RPMI7951 (cell line): ENCODE measurements at regions not wholly inside any gene's neighbourhood (a gene's known extent, or its start where the extent isn't known, plus 50 kb on each side); places are given as distances from the start of the nearest gene placed in this dataset.
"Not testable (repeated sequence)": the region's sequence is repeated elsewhere in the genome, so short reads cannot be mapped to it uniquely, and the experiment has no call there.

Experiments used
- DNase-seq: peaks from one replicate; pipeline ENCODE4 v3.0.0-alpha.2; 2012; ENCODE audit warnings: low read depth

DNA sequence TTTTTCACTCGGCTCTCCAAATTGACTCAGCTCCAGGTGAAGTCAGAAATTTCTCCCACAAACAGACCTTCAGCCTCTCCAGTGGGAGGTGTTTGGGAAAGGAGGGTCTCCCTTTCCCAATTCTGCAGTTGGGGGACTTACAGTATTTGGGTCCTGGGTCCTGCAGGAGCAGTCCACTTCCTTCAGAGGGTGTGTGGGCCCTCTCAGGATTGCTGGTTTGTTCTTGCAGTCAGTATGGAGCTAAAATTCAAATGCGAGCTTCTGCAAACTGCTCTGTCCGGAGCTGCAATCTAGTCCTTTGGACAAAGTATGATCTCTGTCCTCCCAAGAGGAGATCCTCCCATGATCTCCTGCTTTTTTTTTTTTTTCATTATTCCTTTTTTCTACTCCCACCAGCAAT, 87.9 kb upstream of the MSTN start:
- DNase-seq, result no peak

DNA sequence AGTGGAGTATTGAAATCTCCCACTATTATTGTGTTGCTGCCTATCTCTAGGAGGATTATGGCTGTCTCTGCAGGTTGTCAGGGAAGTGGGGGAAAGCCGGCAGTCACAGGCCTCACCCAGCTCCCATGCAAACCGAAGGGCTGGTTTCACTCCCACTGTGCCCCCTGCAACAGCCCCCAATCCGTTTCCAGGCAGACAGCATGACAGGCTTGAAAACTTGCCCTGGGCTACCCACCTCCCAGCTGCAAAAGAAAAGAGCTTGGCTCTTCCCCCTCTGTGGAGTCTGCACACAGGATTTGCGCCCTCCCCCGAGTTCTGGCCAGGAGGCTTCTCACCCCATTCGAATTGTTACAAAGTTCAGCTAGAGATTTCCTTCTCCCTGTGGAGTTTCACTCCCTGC, 87.4 kb upstream of the MSTN start:
- no peak for DNase-seq

DNA sequence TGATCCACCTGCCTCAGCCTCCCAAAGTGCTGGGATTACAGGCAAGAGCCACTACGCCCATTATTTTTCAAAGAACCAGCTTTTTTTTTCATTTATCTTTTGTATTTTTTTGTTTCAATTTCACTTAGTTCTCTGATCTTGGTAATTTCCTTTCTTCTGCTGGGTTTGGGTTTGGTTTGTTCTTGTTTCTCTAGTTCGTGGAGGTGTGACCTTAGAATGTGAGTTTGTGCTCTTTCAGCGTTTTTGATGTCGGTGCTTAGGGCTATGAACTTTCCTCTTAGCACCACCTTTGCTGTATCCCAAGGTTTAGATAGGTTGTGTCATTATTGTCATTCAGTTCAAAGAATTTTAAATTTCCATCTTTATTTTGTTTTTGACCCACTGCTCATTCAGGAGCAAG, 86.7 kb upstream of the MSTN start:
- DNase-seq, result no peak

DNA sequence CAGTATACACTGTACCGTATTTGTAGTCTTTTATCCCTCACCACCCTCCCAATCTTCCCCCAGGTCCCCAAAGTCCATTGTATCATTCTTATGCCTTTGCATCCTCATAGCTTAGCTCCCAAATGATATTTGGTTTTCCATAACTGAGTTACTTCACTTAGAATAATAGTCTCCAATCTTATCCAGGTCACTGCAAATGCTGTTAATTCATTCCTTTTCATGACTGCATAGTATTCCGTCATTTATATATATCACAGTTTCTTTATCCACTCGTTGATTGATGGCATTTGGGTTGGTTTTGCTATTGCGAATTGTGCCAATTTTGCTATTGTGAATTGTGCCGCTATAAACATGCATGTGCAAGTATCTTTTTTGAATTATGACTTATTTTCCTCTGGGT, 83.6 kb upstream of the MSTN start:
- DNase-seq, result not testable (repeated sequence)

- DNase-seq, result not testable (repeated sequence)
Observed at GRCh38 chr2:190140474-190140873, 77.9 kb upstream of the MSTN start.

DNA sequence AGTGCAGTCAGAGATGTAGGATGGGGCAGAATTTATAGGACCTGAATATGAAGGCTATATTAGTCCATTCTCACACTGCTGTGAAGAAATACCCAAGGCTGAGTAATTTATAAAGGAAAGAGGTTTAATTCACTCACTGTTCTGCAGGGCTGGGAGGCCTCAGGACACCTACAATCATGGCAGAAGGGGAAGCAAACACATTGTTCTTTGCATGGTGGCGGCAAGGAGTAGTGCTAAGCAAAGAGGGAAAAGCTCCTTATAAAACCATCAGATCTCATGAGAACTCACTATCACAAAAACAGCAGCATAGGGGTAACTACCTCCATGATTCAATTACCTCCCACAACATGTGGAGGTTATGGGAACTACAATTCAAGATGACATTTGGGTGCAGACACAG, 76.8 kb upstream of the MSTN start:
- no peak for DNase-seq

- DNase-seq, result no peak
Observed at GRCh38 chr2:190138032-190138431, 75.5 kb upstream of the MSTN start.

GRCh38 chr2:190137561-190137960, 75.0 kb upstream of the MSTN start:
- no peak for DNase-seq

- no peak for DNase-seq
Observed at GRCh38 chr2:190136825-190137224, 74.3 kb upstream of the MSTN start.

DNA sequence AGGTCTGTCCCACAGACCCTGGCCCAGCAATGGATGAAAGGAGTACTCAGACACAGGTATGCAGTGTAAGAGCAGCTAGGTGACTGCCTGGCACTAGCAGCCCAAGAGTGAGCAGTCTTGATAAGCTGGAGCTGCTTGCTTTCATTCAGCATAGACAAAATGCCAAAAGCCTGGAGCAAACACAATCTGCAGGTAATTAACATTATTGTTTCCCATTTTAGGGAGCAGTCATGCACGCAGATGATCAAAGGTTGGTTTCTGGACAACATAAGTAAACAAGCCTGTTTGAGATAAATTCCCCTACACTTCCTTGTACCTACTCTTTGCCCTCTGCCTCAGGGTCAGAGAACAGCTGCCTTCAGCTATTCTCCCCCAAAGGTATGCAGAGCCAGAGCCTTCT, 73.7 kb upstream of the MSTN start:
- no peak for DNase-seq

DNA sequence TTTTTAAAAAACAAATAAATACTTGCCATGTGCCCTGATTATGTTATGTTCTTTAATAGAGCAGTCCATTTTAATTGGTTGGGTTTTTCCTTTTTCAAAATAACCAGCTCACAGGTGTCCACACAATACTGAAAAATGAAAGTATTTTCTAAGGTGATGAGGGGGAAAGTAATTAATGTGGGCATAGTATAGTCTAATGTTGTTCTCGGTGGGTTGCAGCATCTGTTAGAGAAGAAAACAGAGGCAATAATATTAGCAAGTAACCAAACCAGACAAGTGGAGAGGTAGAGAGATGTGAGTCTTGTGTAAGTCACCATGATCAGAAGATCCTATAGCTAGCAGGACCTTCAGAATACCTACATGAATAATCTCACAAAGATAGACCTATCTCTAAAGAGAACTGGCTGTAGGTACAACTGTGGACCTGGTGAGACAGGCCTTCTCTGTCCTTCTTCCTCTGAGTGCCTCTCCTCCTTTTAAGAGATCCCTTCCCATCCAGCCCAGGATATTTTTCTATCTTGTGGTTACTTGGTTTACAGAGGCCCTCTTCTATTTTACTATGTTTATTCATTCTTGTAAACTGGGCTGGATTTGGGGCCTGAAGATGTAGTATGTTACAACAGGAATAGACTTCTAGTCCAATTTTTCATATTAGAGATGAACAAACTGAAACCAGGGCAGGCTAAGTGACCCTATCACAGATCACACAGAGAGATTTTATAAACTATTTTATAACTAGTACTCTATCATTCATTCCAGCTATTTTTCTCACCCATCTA, 67.1 kb upstream of the MSTN start:
- no peak for DNase-seq

GRCh38 chr2:190127651-190128050, 65.1 kb upstream of the MSTN start:
- no peak for DNase-seq

GRCh38 chr2:190126798-190127197, 64.3 kb upstream of the MSTN start:
- DNase-seq, result no peak

GRCh38 chr2:190123956-190124355, 61.4 kb upstream of the MSTN start:
- peak; percentile 9 for DNase-seq

- DNase-seq, result peak; percentile 28
Observed at GRCh38 chr2:190121971-190122370, 59.4 kb upstream of the MSTN start.

DNA sequence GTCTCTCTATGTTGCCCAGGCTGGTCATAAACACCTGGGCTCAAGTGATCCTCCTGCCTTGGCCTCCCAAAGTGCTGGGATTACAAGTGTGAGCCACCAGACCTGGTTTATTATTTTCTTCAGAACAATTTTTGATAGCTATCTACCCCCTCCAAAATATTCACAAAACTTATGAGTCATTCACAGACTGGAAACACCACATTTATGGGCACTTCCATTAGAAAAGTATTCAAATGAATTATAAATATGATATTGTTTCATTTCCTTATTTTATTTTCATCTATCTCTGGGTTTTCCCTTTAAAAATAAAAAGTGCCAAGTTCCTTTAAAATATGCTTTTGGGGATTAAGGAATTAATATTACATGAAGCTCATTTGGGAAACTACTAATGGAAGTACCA, 58.8 kb upstream of the MSTN start:
- DNase-seq, result no peak

DNA sequence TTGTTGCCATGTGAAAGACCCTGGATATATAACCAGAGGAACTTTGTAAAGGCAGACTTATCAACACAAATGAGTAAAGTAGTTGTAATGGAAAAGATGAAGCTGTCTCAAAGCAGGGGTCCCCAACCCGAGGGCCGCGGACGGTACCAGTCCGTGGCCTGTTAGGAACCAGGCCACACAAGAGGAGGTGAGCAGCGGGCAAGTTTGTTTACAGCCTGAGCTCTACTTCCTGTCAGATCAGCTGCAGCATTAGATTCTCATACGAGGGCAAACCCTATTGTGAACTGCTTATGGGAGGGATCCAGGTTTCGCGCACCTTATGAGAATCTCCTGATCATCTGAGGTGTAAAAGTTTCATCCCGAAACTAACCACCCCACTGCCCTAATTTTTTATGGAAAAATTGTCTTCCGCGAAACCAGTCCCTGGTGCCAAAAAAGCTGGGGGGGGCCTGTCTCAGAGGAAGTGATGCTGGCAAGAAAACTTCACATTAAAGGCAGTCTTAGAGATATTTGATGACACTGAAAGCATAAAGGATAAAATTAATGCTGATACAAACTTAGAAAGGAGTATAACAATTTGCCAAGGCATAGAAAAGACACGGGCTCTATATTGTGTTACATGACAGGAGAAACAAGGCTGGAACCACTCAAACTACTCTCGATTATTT, 57.5 kb upstream of the MSTN start:
- DNase-seq, result no peak

GRCh38 chr2:190119257-190119656, 56.7 kb upstream of the MSTN start:
- no peak for DNase-seq

DNA sequence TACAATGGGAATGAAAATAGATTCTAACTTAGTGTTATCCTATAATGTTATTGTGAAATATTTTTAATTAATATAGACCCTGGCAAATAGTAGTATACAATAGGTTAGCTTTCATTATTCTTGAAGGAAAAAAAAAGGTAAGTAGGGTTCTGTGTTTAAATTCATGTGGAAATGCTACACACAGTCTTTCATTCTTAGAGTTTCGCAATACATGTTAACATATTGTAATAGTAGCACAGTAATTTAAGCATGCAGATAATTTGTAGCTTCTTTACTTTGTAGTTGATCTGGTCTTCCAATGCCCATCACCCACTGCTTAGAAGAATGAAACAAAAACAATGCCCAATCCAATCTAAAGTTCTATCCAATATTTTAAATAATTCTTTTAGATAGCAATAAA, 54.8 kb upstream of the MSTN start:
- no peak for DNase-seq

GRCh38 chr2:190113000-190113399, 50.5 kb upstream of the MSTN start:
- DNase-seq, result no peak
